GM19372 (cell line): ENCODE measurements at regions not wholly inside any gene's neighbourhood (a gene's known extent, or its start where the extent isn't known, plus 50 kb on each side); places are given as distances from the start of the nearest gene placed in this dataset.
"Not testable (repeated sequence)": the region's sequence is repeated elsewhere in the genome, so short reads cannot be mapped to it uniquely, and the experiment has no call there.

Experiments
- ATAC-seq: cut with Tn5 transposase; IDR thresholded peaks from one replicate; pipeline ENCODE4 v1.9.1; 2021; ENCODE audit warnings: mild to moderate bottlenecking, low read depth, moderate library complexity; ENCODE audit not compliant: unreplicated experiment

DNA sequence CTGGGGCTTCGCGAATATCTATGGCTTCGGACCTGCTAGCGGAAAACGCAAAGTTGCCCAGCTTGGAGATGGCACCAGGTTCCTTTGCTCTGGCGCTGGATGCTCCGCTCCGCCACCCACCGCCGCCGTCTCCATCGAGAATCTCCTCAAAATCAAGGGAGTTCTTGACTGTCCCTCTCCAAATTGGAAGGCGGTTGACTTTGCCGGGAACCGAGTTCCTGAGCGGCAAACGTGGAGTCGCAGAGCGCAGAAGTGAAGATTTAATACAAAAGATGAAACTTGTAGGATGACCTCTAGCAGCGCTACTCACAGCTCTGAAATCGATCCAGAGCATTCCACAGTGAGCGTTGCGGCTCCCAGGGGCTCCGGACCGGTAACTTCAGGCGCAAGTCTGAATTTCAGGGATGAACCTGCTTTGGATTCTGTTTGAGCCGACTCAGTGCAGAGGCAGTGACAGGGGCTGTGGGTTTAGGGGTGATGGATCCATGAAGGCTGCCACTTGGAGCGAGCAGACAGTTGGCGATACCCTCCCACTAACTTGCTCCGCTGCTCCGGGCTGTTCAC is 1641.5 kb upstream of the C9orf72 start:
- no peak for ATAC-seq

DNA sequence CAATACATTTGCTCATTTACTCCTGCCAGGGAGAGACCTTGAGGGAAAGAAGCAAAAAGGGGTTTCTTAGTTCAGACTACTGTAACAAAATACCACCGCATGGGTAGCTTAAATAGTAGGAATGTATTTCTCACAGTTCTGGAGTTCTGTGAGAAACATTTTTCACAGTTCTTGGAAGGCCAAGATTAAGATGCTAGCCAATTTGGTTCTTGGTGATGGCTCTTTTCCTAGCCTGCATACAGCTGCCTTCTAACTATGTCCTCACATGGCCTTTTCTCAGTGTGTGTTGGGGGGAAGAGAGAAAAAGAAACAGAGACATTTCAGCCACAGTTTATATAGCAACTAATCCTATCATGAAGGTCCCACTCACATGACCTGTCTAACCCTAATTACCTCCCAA is 1644.7 kb upstream of the C9orf72 start:
- ATAC-seq: no peak

DNA sequence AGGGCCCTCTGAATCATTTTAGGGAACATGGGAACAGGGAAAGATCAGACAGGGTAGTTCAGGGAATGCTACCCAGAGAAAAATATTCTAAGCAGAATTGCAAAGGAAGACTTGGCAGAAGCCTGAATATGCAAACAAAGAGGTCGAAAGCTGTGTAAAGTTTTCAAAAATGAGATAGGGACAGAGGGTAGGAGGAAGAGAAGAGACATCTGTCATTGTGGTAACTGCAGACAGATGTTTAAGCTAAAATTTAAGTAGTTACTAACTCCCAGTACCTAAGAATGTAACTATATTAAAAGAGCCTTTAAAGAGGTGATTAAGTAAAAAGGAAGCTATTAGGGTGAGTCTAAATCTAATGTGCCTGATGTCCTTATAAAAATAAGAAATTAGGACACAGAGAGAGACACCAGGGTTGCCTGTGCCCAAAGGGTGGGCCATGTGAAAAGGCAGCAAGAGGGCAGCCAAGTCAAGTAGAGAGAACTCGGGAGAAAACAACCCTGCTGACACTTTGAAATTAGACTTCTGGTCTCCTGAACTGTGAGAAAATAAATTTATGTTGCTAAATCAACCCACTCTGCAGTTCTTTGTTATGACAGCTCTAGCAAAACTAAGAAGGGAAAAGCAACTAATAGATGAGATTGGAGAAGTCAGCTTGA is 1647.4 kb upstream of the C9orf72 start:
- ATAC-seq: no peak

- ATAC-seq: no peak
These were observed 1655.3 kb upstream of the C9orf72 start for GRCh38 chr9:29228558-29228957.

GRCh38 chr9:29230931-29231330 is 1657.7 kb upstream of the C9orf72 start:
- no peak for ATAC-seq

DNA sequence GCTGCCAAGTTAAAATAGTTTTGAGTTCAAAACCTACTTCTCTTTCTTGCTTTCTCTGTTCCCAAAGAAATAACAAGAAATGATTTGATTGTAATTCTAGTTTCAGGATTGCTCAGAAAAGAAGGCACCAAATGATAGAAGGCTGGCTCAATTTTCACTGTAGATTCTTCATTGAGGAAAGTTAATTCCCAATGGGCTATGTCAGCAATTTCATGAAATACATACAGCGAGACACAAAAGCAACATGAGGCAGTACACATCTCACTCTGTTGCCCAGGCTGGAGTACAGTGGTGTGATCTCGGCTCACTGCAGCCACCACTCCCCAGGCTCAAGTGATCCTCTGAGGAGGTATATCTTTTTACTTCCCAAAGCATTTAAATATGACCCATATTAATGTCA is 1659.9 kb upstream of the C9orf72 start:
- ATAC-seq: no peak

DNA sequence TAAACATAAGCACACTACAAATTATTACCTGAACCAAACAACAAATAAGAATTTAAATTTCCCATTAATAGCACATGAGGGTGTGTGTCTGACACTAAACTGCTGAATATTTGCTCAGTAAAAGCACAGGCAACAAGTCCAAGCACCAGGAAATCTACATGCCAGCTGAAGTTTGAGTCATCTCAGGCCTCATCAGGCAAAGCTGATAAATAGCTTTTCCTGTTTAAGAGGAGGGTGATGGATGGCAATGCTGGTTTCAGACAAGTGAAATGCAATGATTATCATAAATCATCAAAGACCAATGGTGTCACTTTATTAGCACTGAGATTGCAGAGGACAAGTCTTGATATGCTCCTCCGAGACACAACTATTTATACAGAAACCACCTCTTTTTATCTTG is 1668.0 kb upstream of the C9orf72 start:
- no peak for ATAC-seq

GRCh38 chr9:29245351-29245750 is 1672.1 kb upstream of the C9orf72 start:
- no peak for ATAC-seq

- not testable (repeated sequence) for ATAC-seq
These were observed 1697.1 kb upstream of the C9orf72 start for GRCh38 chr9:29270400-29270799.

GRCh38 chr9:29282121-29282520 is 1708.8 kb upstream of the C9orf72 start:
- no peak for ATAC-seq

GRCh38 chr9:29285818-29286217 is 1712.5 kb upstream of the C9orf72 start:
- ATAC-seq: no peak

DNA sequence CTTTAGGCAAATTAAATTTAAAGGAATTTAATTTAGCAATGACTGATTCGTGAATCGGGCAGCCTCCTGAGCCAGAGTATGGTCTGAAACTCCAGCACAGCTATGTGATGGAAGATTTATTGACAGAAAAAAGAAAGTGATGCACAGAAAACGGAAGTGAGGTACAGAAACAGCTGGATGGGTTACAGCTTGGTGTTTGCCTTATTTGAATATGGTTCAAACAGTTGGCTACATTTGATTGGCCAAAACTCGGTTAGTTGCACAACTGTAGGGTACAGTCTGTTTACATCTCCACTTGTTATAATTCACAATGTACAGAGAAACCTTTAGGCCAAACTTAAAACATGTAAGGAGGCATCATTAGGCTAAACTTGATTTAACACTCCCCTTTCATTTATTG is 1716.1 kb upstream of the C9orf72 start:
- ATAC-seq: no peak

- no peak for ATAC-seq
These were observed 1717.2 kb upstream of the C9orf72 start for GRCh38 chr9:29290516-29290915.

DNA sequence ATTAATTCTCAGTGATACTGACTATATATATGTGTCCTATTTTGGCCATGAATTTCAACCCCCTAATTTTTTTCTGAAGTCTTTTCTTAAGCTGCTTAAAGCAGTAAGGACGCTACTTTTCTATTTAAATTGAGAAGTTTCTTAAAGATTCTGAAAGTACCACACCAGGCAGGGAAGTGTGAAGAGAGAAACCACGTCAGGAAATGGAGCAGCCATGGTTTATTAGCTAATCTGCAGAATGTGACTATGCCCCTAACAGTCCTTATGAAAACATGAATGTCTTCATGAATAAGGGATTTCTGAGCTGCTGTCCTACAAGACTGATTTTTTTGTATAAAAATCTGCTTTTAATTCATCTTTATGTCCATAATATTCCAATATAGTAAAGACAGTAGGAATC is 1724.3 kb upstream of the C9orf72 start:
- ATAC-seq: no peak

DNA sequence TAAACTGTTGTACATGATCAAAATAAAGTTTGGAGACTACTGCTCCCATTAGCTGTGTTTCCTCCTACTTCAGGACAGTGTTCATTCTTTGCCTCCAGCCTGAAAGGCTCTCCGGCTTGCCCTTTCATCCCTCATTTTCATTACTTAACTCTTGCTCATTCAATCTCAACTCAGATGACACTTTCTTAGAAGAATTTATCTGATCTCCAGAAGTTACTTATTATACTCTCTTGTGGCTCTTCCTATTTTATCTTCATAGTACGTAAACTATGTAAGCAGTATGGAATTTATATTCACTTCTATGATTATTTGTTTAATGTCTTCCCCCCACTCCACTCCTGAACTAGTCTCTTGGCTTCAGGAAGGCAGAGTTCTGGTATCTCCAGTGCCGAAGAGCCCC is 1737.9 kb upstream of the C9orf72 start:
- no peak for ATAC-seq

GRCh38 chr9:29312327-29312726 is 1739.0 kb upstream of the C9orf72 start:
- no peak for ATAC-seq

DNA sequence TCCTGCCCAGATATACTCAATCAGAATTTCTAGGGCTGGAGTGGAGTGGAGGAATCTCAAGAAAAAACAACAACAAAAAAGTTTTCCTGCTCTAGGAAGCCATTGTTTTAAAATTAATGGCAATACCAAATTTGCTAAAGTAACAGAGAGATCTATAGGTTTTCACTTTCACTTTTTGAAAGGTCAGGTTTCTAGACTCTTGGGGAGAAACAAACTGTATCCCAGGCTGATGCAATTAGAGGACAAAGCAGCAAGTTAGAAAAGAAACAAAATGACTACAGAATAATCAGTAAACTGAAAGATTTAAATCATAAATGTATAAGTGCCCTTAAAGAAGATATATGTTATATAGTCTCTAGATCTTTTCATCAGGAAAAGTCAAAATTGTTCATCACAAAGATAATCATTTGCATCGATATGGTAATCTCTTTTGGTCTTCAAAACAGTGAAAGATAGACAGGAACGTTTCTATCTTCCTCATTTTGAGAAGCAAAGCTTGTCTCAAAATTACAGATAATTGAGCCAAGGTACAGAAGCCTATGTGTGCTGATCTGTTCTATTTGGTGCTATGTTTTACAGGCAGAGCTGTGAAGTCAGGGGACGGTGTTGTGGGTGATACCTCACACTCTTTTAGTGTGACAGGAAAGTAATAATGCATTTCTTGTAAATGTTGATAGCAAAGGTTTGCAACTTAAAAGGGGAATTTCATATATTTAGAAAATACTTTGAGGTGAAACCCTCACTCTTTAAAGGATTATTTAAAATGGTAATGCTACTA is 1746.6 kb upstream of the C9orf72 start:
- no peak for ATAC-seq

GRCh38 chr9:29322240-29322639 is 1749.0 kb upstream of the C9orf72 start:
- peak; percentile 57 for ATAC-seq

DNA sequence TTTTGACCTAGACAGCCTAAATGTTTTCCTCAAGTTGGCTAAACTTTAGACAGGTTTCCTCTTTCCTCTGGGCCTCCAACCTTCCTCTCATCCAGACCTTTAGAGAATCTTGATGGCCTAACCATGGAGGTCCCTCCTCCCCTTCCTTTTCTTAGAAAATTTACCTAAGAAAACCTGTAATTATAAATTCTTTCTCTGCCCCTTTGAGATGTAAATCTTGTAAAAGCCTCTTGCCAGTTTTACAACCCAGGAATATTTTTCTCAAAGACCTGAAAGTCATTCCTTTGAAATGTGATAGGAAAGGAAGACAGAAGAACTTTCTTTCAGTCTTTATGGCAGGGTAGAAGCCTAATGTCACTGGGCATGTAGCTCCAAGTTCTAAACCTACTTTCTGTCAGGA is 1752.6 kb upstream of the C9orf72 start:
- ATAC-seq: no peak

DNA sequence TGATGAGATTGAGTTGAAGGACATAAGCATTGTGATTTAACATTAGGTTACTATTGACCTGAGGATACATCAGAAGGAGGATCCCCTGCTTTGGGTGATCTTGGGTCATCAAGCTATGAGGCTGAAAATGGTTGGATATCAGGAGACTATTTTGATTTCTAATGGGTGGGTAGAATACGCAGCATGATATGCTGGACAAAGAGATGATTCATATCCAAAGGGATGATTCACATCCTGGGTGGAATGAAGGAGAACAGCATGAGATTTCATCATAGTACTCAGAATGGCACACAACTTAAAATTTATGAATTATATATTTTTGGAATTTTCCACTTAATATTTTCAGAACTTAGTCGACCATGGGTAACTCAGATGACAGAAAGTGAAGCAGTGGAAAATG is 1759.5 kb upstream of the C9orf72 start:
- no peak for ATAC-seq

DNA sequence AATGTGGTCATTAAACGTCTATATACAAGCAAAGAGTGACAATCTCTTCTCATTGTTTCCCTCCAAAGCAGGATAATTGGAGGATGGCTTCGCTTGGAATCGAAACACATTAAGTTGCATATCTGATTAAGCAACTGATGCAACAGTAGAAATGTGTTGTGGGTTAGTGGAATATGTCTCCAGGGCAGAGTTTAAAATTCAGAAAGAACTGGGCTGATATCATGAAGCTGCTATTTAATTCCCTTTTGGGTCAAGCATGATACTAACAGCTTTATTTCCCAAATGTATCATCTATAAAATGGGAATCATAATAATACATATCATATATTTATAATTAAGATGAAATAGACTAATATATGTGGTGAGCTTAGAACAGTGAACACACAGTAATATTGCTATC is 1763.0 kb upstream of the C9orf72 start:
- ATAC-seq: no peak

DNA sequence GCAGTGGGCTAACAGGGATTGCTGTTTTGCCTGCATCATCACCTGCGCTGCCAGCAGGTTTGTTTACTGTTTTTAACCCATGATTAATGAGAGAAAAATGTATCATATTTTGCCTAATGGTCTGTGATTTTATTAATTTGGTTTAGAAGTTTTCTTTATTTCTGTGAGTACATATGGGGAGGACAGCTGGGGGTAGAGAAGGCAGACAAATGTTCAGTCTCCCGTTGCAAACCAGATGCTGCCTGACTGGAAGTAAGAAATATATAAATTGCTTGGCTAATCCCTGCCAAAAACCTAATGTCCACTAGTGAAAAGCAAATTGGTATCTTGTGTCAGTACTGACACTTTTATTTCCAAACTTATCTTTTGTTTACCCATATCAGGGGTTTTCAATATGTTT is 1766.1 kb upstream of the C9orf72 start:
- ATAC-seq: no peak
